Activated naive CD4-positive, alpha-beta T cell treated with anti-CD3 and anti-CD28 coated beads for 36 hours (primary cell): ENCODE measurements at regions not wholly inside any gene's neighbourhood (a gene's known extent, or its start where the extent isn't known, plus 50 kb on each side); places are given as distances from the start of the nearest gene placed in this dataset.

ENCODE experiments used
- CTCF ChIA-PET: fragments of 350-600 bp; sonication (Branson Sonifier 250); formaldehyde crosslinking; loops from one replicate; lab custom pipeline; 2021; ENCODE audit warnings: antibody characterized with exemption; lab: Charles Lee
- DNase-seq: peaks from one replicate; pipeline ENCODE4 v3.0.0-alpha.2; 2020
- H3K27ac Mint-ChIP-seq: one replicate; pipeline ENCODE4 v1.8.0; 2021; ENCODE audit warnings: mild to moderate bottlenecking, mixed read lengths
- H3K27me3 Mint-ChIP-seq: one replicate; pipeline ENCODE4 v1.8.0; 2021; ENCODE audit warnings: low read depth, mixed read lengths
- H3K36me3 Mint-ChIP-seq: one replicate; pipeline ENCODE4 v1.8.0; 2021; ENCODE audit warnings: low read depth, mixed read lengths
- H3K4me1 Mint-ChIP-seq: one replicate; pipeline ENCODE4 v1.8.0; 2021; ENCODE audit warnings: low read depth, mixed read lengths
- H3K4me3 Mint-ChIP-seq: one replicate; pipeline ENCODE4 v1.8.0; 2021; ENCODE audit warnings: mild to moderate bottlenecking, moderate library complexity, mixed read lengths
- H3K9me3 Mint-ChIP-seq: one replicate; pipeline ENCODE4 v1.8.0; 2021; ENCODE audit warnings: mixed read lengths
- intact Hi-C: fragments of 100-400 bp; cut with micrococcal nuclease; formaldehyde crosslinking; loops from one replicate; pipeline ENCODE4 v1.15.1; 2023

DNA sequence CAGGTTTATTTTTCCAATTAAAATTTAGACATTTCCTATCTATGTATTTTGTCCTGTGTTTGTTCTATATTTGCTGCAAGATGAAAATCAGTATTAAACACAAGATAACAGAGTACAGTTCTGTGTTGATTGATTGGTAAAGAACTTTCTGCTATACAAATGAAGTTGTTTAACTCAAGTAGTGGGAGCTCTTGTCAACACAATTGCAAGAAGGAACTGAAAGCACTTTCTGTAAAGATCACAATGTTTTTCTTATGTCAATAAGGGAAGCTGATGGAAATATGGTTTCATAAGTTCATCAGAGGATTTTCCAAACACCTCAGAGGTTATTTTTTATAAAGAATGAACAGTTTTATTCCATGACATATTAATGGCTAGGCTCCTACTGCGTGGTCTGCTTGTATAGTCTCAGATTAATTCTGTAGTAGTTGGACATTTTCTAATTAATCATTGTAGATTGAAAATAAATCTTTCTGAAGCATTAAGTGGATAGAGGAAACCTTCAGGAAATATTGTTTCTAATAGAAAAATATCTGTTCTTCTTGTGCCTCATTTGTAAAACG, 379.5 kb downstream of the LRFN5 start:
- intact Hi-C loops: no loop called here
- H3K4me1 Mint-ChIP-seq: no peaks in the 10 kb centered on the region
- CTCF ChIA-PET: no interaction called here
- no peak overlapping the region for H3K27ac Mint-ChIP-seq
- no peaks in the 10 kb centered on the region for H3K27me3 Mint-ChIP-seq
- no peak overlapping the region for H3K4me3 Mint-ChIP-seq
- no peaks in the 10 kb centered on the region for H3K9me3 Mint-ChIP-seq
- no peak for DNase-seq
- no peaks in the 10 kb centered on the region for H3K36me3 Mint-ChIP-seq

DNA sequence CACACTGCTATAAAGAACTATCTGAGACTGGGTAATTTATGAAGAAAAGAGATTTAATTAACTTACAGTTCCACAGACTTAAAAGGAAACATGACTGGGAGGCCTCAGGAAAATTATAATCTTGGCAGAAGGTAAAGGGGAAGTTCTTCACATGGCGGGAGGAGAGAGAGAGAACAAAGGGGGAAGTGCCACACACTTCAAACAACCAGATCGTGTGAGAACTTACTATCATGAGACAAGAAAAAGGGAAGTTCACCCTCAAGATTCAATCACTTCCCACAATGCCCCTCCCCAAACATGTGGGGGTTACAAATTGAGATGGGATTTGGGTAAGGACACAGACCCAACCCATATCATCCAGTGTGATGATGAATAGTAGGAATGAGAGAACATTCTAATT, 366.5 kb downstream of the LRFN5 start:
- Mint-ChIP-seq H3K9me3 (peaks cover 17% of the 10 kb centered on the region), H3K27me3 (no peaks in the 10 kb centered on the region), H3K27ac (no peak overlapping the region), H3K4me1 (no peaks in the 10 kb centered on the region), H3K36me3 (no peaks in the 10 kb centered on the region), H3K4me3 (no peak overlapping the region)
- CTCF ChIA-PET: no interaction called here
- intact Hi-C loops: no loop called here
- DNase-seq: no peak

DNA sequence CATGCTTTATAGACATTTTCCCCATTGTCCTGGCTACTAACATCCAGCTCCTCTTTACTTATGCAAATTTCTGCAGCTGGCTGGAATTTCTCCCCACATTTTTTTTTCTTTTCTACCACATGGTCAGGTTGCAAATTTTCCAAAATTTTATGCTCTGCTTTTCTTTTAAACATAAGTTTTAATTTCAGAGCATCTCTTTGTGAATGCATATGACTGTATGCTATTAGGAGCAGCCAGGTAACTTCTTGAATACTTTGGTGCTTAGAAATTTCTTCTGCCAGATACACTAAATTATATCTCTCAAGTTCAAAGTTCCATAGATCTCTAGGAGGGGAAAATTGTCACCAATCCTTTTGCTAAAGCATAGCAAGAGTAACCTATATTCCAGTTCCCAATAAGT, 365.9 kb downstream of the LRFN5 start:
- DNase-seq: no peak
- Mint-ChIP-seq H3K27ac (no peak overlapping the region), H3K4me1 (no peaks in the 10 kb centered on the region), H3K4me3 (no peak overlapping the region), H3K9me3 (peaks cover 17% of the 10 kb centered on the region), H3K36me3 (no peaks in the 10 kb centered on the region), H3K27me3 (no peaks in the 10 kb centered on the region)
- intact Hi-C loops: no loop called here
- CTCF ChIA-PET: no interaction called here

DNA sequence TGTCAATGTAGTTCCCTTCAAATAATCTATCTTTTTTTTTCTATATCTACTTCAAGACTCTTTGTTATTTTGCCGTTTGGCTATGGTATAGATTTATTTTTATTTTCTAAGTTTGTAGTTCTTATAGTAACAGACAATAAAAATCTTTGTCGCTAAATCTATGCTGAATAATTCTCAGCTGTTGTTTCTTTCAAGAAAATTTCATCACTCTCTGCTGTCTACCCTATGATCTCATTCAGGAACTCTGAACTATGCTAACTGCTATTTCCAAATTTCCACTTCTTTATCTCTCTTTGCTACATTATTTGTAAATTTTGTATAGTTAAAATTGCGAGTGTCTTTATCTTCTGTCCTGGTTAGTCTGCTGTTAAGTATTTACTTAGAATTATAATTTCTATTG, 353.6 kb downstream of the LRFN5 start:
- H3K27ac Mint-ChIP-seq: no peak overlapping the region
- CTCF ChIA-PET: no interaction called here
- intact Hi-C loops: no loop called here
- H3K9me3 Mint-ChIP-seq: peaks cover 10% of the 10 kb centered on the region
- no peaks in the 10 kb centered on the region for H3K36me3 Mint-ChIP-seq
- DNase-seq: no peak
- no peaks in the 10 kb centered on the region for H3K4me1 Mint-ChIP-seq
- H3K4me3 Mint-ChIP-seq: no peak overlapping the region
- no peaks in the 10 kb centered on the region for H3K27me3 Mint-ChIP-seq

DNA sequence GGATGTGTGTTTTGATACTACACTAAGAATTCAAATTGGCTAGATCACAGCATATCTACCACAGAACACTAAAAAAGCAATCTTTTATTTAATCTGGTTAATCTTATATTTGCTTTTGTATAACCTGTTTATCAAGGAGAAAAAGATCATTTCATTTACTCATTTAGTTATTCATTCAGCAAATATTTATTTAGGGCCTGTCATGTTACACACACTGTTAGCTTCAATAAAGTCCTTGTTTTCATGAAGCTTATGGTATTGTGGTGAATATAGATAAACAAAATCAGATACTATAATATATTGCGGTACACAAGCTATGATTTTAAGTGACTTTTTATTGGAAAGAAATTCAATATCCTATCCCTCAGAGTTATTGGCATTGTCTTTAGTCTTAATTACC, 350.8 kb downstream of the LRFN5 start:
- no peaks in the 10 kb centered on the region for H3K27me3 Mint-ChIP-seq
- no peak for DNase-seq
- H3K4me1 Mint-ChIP-seq: no peaks in the 10 kb centered on the region
- intact Hi-C loops: no loop called here
- H3K4me3 Mint-ChIP-seq: no peak overlapping the region
- H3K9me3 Mint-ChIP-seq: peaks cover 2% of the 10 kb centered on the region
- CTCF ChIA-PET: no interaction called here
- no peaks in the 10 kb centered on the region for H3K36me3 Mint-ChIP-seq
- no peak overlapping the region for H3K27ac Mint-ChIP-seq
